ENCODE measurements at regions not wholly inside any gene's neighbourhood (a gene's known extent, or its start where the extent isn't known, plus 50 kb on each side); places are given as distances from the start of the nearest gene placed in this dataset.
"Not testable (repeated sequence)": the region's sequence is repeated elsewhere in the genome, so short reads cannot be mapped to it uniquely, and the experiment has no call there.

DNA sequence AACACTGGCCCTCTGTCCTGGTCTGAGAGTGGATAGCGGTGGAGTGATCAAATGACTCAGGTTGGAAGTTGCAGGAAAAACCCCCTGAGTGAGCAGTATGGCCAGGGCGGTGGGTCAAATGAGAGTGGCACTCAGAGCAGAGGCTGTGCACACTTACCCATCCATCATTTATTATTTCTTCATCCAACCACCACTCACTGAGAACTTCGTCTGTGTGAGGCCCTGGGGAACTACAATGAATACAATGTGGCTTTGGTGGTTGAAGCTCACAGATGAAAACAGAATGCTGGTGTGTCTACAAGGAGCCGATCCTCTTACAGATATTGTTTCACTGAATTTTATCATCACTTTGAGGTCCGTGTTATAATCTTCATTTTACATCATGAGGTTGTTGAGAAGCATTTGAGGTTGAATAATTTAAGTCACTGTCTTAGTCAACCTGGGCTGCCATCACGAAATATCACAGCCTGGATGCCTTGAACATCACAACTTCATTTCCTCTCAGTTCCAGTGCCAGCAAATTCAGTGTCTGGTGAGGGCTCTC is 73.4 kb upstream of the ID2 start (continued):
- TF ChIP-seq, protein P1, sequence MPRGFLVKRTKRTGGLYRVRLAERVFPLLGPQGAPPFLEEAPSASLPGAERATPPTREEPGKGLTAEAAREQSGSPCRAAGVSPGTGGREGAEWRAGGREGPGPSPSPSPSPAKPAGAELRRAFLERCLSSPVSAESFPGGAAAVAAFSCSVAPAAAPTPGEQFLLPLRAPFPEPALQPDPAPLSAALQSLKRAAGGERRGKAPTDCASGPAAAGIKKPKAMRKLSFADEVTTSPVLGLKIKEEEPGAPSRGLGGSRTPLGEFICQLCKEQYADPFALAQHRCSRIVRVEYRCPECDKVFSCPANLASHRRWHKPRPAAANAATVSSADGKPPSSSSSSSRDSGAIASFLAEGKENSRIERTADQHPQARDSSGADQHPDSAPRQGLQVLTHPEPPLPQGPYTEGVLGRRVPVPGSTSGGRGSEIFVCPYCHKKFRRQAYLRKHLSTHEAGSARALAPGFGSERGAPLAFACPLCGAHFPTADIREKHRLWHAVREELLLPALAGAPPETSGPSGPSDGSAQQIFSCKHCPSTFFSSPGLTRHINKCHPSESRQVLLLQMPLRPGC (tag by site-specific recombination; IDR thresholded peaks at IDR 0.05): no peak
- TF ChIP-seq ZNF394 (tag by site-specific recombination; IDR thresholded peaks at IDR 0.05; ENCODE audit: borderline replicate concordance): no peak
- no peak for TF ChIP-seq ZSCAN23 (tag by site-specific recombination; IDR thresholded peaks at IDR 0.05)
- TF ChIP-seq OSR2 (tag by site-specific recombination; IDR thresholded peaks at IDR 0.05): no peak
- TF ChIP-seq, protein P2, sequence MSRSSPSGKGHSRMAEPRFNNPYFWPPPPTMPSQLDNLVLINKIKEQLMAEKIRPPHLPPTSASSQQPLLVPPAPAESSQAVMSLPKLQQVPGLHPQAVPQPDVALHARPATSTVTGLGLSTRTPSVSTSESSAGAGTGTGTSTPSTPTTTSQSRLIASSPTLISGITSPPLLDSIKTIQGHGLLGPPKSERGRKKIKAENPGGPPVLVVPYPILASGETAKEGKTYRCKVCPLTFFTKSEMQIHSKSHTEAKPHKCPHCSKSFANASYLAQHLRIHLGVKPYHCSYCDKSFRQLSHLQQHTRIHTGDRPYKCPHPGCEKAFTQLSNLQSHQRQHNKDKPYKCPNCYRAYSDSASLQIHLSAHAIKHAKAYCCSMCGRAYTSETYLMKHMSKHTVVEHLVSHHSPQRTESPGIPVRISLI (tag by site-specific recombination; IDR thresholded peaks at IDR 0.05): no peak
- no peak for TF ChIP-seq OVOL3 (tag by site-specific recombination; IDR thresholded peaks at IDR 0.05)

DNA sequence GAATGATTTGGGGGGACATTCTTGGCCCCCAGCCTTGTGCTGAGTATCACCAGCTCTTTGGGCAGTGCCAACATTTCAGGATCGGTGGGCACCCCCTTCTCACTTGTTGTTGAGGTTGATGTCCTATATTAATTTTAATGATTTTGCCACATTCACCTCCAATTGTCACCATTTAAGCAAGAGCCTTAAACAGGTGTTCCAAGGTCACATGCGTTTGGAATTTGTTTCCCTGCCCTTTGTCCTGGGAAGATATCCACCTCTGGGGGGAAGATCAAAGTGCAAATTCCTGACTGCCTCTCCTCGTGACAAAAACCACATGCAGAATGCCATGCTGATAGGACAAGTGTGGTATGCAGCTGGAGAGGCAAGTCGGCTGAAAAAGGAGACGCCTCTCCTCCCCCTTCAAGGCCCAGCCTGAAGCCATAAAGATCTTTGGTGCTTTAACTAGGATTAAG is 72.5 kb upstream of the ID2 start:
- TF ChIP-seq, protein P1 (tag by site-specific recombination; IDR thresholded peaks at IDR 0.05): no peak
- TF ChIP-seq BCL11B (tag by site-specific recombination; IDR thresholded peaks at IDR 0.05; ENCODE audit: low read depth) (no peak), ZNF112 (tag by site-specific recombination; IDR thresholded peaks at IDR 0.05) (no peak), ZFP69B (tag by site-specific recombination; IDR thresholded peaks at IDR 0.05) (no peak), ZNF473 (tag by site-specific recombination; IDR thresholded peaks at IDR 0.05) (no peak), ZNF501 (tag by site-specific recombination; IDR thresholded peaks at IDR 0.05) (no peak), MZF1 (tag by site-specific recombination; IDR thresholded peaks at IDR 0.05; ENCODE audit: borderline replicate concordance) (no peak), ZFHX2 (tag by site-specific recombination; conservative IDR thresholded peaks at IDR 0.05) (no peak), HOXD13 (CRISPR knock-in tag; IDR thresholded peaks at IDR 0.05; ENCODE audit: borderline replicate concordance) (no peak), ZNF830 (tag by site-specific recombination; IDR thresholded peaks at IDR 0.05; ENCODE audit: low read depth) (no peak)
- TF ChIP-seq, protein P3, sequence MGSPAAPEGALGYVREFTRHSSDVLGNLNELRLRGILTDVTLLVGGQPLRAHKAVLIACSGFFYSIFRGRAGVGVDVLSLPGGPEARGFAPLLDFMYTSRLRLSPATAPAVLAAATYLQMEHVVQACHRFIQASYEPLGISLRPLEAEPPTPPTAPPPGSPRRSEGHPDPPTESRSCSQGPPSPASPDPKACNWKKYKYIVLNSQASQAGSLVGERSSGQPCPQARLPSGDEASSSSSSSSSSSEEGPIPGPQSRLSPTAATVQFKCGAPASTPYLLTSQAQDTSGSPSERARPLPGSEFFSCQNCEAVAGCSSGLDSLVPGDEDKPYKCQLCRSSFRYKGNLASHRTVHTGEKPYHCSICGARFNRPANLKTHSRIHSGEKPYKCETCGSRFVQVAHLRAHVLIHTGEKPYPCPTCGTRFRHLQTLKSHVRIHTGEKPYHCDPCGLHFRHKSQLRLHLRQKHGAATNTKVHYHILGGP (tag by site-specific recombination; IDR thresholded peaks at IDR 0.05): no peak
- TF ChIP-seq, protein P4, sequence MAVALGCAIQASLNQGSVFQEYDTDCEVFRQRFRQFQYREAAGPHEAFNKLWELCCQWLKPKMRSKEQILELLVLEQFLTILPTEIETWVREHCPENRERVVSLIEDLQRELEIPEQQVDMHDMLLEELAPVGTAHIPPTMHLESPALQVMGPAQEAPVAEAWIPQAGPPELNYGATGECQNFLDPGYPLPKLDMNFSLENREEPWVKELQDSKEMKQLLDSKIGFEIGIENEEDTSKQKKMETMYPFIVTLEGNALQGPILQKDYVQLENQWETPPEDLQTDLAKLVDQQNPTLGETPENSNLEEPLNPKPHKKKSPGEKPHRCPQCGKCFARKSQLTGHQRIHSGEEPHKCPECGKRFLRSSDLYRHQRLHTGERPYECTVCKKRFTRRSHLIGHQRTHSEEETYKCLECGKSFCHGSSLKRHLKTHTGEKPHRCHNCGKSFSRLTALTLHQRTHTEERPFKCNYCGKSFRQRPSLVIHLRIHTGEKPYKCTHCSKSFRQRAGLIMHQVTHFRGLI (tag by site-specific recombination; IDR thresholded peaks at IDR 0.05): no peak
- TF ChIP-seq, protein P5, sequence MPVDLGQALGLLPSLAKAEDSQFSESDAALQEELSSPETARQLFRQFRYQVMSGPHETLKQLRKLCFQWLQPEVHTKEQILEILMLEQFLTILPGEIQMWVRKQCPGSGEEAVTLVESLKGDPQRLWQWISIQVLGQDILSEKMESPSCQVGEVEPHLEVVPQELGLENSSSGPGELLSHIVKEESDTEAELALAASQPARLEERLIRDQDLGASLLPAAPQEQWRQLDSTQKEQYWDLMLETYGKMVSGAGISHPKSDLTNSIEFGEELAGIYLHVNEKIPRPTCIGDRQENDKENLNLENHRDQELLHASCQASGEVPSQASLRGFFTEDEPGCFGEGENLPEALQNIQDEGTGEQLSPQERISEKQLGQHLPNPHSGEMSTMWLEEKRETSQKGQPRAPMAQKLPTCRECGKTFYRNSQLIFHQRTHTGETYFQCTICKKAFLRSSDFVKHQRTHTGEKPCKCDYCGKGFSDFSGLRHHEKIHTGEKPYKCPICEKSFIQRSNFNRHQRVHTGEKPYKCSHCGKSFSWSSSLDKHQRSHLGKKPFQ (tag by site-specific recombination; IDR thresholded peaks at IDR 0.05): no peak
- TF ChIP-seq, protein P6, sequence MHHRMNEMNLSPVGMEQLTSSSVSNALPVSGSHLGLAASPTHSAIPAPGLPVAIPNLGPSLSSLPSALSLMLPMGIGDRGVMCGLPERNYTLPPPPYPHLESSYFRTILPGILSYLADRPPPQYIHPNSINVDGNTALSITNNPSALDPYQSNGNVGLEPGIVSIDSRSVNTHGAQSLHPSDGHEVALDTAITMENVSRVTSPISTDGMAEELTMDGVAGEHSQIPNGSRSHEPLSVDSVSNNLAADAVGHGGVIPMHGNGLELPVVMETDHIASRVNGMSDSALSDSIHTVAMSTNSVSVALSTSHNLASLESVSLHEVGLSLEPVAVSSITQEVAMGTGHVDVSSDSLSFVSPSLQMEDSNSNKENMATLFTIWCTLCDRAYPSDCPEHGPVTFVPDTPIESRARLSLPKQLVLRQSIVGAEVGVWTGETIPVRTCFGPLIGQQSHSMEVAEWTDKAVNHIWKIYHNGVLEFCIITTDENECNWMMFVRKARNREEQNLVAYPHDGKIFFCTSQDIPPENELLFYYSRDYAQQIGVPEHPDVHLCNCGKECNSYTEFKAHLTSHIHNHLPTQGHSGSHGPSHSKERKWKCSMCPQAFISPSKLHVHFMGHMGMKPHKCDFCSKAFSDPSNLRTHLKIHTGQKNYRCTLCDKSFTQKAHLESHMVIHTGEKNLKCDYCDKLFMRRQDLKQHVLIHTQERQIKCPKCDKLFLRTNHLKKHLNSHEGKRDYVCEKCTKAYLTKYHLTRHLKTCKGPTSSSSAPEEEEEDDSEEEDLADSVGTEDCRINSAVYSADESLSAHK (tag by site-specific recombination; IDR thresholded peaks at IDR 0.05): no peak
- Histone ChIP-seq H3K27ac (ENCODE audit: extremely low read depth, low read depth, low read length) (no peak overlapping the region), H3K9me3 (ENCODE audit: control insufficient read depth, insufficient read depth, low read depth, low read length) (no peaks in the 10 kb centered on the region), H3K4me1 (ENCODE audit: control insufficient read depth, insufficient read depth, low read length) (no peaks in the 10 kb centered on the region), H3K4me3 (ENCODE audit: low read depth, low read length) (no peak overlapping the region), H3K36me3 (ENCODE audit: control insufficient read depth in 2 of 2, insufficient read depth in 1 of 2, low read length in 2 of 2) (no peaks in the 10 kb centered on the region)
- ChIA-PET CTCF (no interaction called here), POLR2A (interaction anchor here (0.9 kb wide), 1 partner anchor 72 kb away, joined by 4 read pairs; the partner anchor contains the start of gene ID2)

DNA sequence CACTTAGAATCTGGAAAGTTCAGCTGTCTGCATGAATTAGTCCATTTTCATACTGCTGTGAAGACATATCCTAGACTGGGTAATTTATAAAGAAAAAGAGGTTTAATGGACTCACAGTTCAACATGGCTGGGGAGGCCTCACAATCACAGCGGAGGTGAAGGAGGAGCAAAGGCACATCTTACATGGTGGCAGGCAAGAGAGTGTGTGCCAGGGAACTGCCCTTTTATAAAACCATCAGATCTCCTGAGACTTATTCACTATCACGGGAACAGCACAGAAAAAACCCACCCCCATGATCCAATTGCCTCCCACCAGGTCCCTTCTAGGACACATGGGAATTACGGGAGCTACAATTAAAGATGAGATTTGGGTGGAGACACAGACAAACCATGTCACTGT is 71.1 kb upstream of the ID2 start:
- H3K27ac ChIP-seq (ENCODE audit: extremely low read depth, low read depth, low read length); H3K4me3 ChIP-seq (ENCODE audit: low read depth, low read length); H3K4me1 ChIP-seq (ENCODE audit: control insufficient read depth, insufficient read depth, low read length); H3K36me3 ChIP-seq (ENCODE audit: control insufficient read depth in 2 of 2, insufficient read depth in 1 of 2, low read length in 2 of 2); H3K9me3 ChIP-seq (ENCODE audit: control insufficient read depth, insufficient read depth, low read depth, low read length); POLR2A ChIA-PET: not testable (repeated sequence)
- CTCF ChIA-PET: interaction anchor here (0.7 kb wide), 1 partner anchor 125 kb away, joined by 3 read pairs; no protein-coding TSS in a partner anchor
